Lower leg skin (tissue), 4 donors: ENCODE measurements at regions not wholly inside any gene's neighbourhood (a gene's known extent, or its start where the extent isn't known, plus 50 kb on each side); places are given as distances from the start of the nearest gene placed in this dataset.

Experiments
- DNase-seq, 2 donors: peaks; one replicate each; pipeline ENCODE4 v3.0.0-alpha.2; 2019; ENCODE audit warnings: low spot score in 2 of 2
- H3K4me3 ChIP-seq: fragments of 200-600 bp; sonication (generic); 2 replicates; pipeline ENCODE4 v1.5.1; 2017; ENCODE audit warnings: mild to moderate bottlenecking, low read depth; ENCODE audit not compliant: poor library complexity, severe bottlenecking
- CTCF ChIP-seq, 3 donors: fragments of 450-650 bp; IDR thresholded peaks; one replicate each; pipeline ENCODE4 v1.5.1; 2016; ENCODE audit warnings: antibody characterized with exemption in 3 of 3, mild to moderate bottlenecking in 3 of 3, moderate library complexity in 2 of 3
- POLR2A ChIP-seq, 2 donors: fragments of 450-650 bp; IDR thresholded peaks; one replicate each; pipeline ENCODE4 v1.6.1; 2016 to 2017; ENCODE audit warnings: antibody characterized with exemption in 2 of 2, mild to moderate bottlenecking in 1 of 2, moderate library complexity in 1 of 2
- WGBS, 2 donors: methylation state at CpG; one replicate each; pipeline ENCODE4 v1.1.5; 2018; 5-methylcytosine and 5-hydroxymethylcytosine counted together
- intact Hi-C: fragments of 100-400 bp; cut with DNase I; formaldehyde crosslinking; loops from one replicate; pipeline ENCODE4 v1.15.0; 2023; ENCODE audit warnings: low total_unique reads

- TF ChIP-seq POLR2A (IDR thresholded peaks at IDR 0.05) = no peak
- TF ChIP-seq CTCF (IDR thresholded peaks at IDR 0.05) = no peak
- no peak overlapping the region for H3K4me3 ChIP-seq
- DNase-seq = no peak
- intact Hi-C loops = no loop called here
- WGBS, 2 donors = 95 to 98% methylated on average over 2 of the region's 2 CpGs
These were observed 249.5 kb downstream of the COG6 start for GRCh38 chr13:39904959-39905358.

GRCh38 chr13:39909634-39910033 lies 254.2 kb downstream of the COG6 start:
- WGBS, 2 donors = 80 to 86% methylated on average over 3 of the region's 3 CpGs
- no peak overlapping the region for H3K4me3 ChIP-seq
- intact Hi-C loops = no loop called here
- TF ChIP-seq CTCF (IDR thresholded peaks at IDR 0.05) (no peak), POLR2A (IDR thresholded peaks at IDR 0.05) (no peak)
- no peak for DNase-seq

GRCh38 chr13:39910041-39910440 lies 254.6 kb downstream of the COG6 start:
- no peak for TF ChIP-seq POLR2A (IDR thresholded peaks at IDR 0.05)
- TF ChIP-seq CTCF (IDR thresholded peaks at IDR 0.05) = no peak
- H3K4me3 ChIP-seq = no peak overlapping the region
- WGBS, 2 donors = 95 to 100% methylated on average over 1 of the region's 1 CpG
- no peak for DNase-seq
- intact Hi-C loops = no loop called here

- intact Hi-C loops = no loop called here
- TF ChIP-seq CTCF (IDR thresholded peaks at IDR 0.05) = no peak
- TF ChIP-seq POLR2A (IDR thresholded peaks at IDR 0.05) = no peak
- DNase-seq = no peak
- no peak overlapping the region for H3K4me3 ChIP-seq
These were observed 255.4 kb downstream of the COG6 start for GRCh38 chr13:39910833-39911232.

DNA sequence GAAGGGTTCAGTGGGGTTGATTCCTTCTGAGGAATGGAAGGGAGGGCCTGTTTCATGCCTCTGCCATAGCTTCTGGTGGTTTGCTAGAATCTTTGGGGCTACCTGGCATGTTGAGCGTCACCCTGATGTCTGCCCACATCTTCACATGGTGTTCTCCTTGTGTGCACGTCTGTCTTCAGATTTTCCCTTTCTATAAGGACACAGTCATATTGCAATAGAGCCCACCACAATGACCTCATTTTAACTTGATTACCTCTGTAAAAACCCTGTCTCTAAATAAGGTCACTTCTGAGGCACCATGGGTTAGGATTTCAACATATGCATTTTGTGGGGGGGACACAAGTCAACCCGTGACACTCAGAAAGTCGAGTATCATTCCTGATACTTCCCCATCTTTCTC lies 257.9 kb downstream of the COG6 start:
- DNase-seq = no peak
- intact Hi-C loops = no loop called here
- 84 to 88% methylated on average over 4 of the region's 4 CpGs for WGBS, 2 donors
- no peak overlapping the region for H3K4me3 ChIP-seq
- TF ChIP-seq POLR2A (IDR thresholded peaks at IDR 0.05) = no peak
- TF ChIP-seq CTCF (IDR thresholded peaks at IDR 0.05) = no peak

DNA sequence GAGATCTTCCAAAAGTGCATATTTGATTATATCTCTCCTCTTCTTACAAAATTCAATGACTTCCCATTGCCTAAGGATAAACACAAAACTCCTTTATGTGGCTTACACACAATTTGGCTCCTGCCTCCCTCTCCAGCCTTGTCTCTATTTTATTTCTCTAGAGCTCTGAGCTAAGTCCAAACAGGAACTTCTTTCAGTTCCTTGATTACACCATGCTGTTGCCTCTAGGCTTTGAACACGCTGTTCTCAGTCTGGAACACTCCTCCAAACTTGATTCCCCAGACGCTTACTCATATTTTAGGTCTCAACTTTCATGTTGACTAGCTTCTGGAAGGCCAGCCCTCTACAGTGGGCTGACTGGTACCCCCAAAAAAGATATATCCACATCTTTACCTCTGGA lies 258.5 kb downstream of the COG6 start:
- TF ChIP-seq POLR2A (IDR thresholded peaks at IDR 0.05) (no peak), CTCF (IDR thresholded peaks at IDR 0.05) (no peak)
- intact Hi-C loops = no loop called here
- H3K4me3 ChIP-seq = no peak overlapping the region
- WGBS, 2 donors = 14 to 36% methylated on average over 2 of the region's 2 CpGs
- peak in 1 of 2 donors; percentile 73 for DNase-seq
